K562 (cell line): ENCODE measurements at regions not wholly inside any gene's neighbourhood (a gene's known extent, or its start where the extent isn't known, plus 50 kb on each side); places are given as distances from the start of the nearest gene placed in this dataset.

Experiments used
- HNRNPK ChIP-seq: fragments of 200-400 bp; formaldehyde crosslinking; IDR thresholded peaks from one replicate; pipeline ENCODE4 v1.6.1; 2018; ENCODE audit warnings: mild to moderate bottlenecking, low read depth, low read length; ENCODE audit not compliant: poor library complexity, severe bottlenecking
- KLF6 ChIP-seq: fragments of 250-450 bp; sonication (Bioruptor Pico); IDR thresholded peaks from 2 replicates; pipeline ENCODE4 v1.4.0; 2020; ENCODE audit warnings: mild to moderate bottlenecking, moderate library complexity, borderline replicate concordance
- ZNF175 ChIP-seq: fragments of 200-800 bp; sonication (Bioruptor generic); IDR thresholded peaks from 2 replicates; pipeline ENCODE4 v1.6.1; 2016; ENCODE audit warnings: low read depth, mild to moderate bottlenecking, missing genetic modification characterization, missing compliant biosample characterization
- ZNF431 ChIP-seq: sonication (generic); formaldehyde crosslinking; IDR thresholded peaks from 2 replicates; pipeline ENCODE4 v1.8.0; 2022; ENCODE audit warnings: mild to moderate bottlenecking, missing genetic modification reagents
- ZNF79 ChIP-seq: fragments of 250-450 bp; sonication (Bioruptor Pico); IDR thresholded peaks from 2 replicates; pipeline ENCODE4 v1.4.0; 2020; ENCODE audit warnings: low read depth, mild to moderate bottlenecking, moderate library complexity
- TF ChIP-seq, protein P1 (sequence below), 2 experiments: fragments of 450-650 bp; IDR thresholded peaks; 2 replicates each; pipeline ENCODE4 v1.6.1; 2016; ENCODE audit warnings: mild to moderate bottlenecking in 2 of 2, borderline replicate concordance in 1 of 2, low read depth in 1 of 2, moderate library complexity in 1 of 2

DNA sequence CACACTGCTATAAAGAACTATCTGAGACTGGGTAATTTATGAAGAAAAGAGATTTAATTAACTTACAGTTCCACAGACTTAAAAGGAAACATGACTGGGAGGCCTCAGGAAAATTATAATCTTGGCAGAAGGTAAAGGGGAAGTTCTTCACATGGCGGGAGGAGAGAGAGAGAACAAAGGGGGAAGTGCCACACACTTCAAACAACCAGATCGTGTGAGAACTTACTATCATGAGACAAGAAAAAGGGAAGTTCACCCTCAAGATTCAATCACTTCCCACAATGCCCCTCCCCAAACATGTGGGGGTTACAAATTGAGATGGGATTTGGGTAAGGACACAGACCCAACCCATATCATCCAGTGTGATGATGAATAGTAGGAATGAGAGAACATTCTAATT lies 366.5 kb downstream of the LRFN5 start (continued):
- TF ChIP-seq, protein P1, sequence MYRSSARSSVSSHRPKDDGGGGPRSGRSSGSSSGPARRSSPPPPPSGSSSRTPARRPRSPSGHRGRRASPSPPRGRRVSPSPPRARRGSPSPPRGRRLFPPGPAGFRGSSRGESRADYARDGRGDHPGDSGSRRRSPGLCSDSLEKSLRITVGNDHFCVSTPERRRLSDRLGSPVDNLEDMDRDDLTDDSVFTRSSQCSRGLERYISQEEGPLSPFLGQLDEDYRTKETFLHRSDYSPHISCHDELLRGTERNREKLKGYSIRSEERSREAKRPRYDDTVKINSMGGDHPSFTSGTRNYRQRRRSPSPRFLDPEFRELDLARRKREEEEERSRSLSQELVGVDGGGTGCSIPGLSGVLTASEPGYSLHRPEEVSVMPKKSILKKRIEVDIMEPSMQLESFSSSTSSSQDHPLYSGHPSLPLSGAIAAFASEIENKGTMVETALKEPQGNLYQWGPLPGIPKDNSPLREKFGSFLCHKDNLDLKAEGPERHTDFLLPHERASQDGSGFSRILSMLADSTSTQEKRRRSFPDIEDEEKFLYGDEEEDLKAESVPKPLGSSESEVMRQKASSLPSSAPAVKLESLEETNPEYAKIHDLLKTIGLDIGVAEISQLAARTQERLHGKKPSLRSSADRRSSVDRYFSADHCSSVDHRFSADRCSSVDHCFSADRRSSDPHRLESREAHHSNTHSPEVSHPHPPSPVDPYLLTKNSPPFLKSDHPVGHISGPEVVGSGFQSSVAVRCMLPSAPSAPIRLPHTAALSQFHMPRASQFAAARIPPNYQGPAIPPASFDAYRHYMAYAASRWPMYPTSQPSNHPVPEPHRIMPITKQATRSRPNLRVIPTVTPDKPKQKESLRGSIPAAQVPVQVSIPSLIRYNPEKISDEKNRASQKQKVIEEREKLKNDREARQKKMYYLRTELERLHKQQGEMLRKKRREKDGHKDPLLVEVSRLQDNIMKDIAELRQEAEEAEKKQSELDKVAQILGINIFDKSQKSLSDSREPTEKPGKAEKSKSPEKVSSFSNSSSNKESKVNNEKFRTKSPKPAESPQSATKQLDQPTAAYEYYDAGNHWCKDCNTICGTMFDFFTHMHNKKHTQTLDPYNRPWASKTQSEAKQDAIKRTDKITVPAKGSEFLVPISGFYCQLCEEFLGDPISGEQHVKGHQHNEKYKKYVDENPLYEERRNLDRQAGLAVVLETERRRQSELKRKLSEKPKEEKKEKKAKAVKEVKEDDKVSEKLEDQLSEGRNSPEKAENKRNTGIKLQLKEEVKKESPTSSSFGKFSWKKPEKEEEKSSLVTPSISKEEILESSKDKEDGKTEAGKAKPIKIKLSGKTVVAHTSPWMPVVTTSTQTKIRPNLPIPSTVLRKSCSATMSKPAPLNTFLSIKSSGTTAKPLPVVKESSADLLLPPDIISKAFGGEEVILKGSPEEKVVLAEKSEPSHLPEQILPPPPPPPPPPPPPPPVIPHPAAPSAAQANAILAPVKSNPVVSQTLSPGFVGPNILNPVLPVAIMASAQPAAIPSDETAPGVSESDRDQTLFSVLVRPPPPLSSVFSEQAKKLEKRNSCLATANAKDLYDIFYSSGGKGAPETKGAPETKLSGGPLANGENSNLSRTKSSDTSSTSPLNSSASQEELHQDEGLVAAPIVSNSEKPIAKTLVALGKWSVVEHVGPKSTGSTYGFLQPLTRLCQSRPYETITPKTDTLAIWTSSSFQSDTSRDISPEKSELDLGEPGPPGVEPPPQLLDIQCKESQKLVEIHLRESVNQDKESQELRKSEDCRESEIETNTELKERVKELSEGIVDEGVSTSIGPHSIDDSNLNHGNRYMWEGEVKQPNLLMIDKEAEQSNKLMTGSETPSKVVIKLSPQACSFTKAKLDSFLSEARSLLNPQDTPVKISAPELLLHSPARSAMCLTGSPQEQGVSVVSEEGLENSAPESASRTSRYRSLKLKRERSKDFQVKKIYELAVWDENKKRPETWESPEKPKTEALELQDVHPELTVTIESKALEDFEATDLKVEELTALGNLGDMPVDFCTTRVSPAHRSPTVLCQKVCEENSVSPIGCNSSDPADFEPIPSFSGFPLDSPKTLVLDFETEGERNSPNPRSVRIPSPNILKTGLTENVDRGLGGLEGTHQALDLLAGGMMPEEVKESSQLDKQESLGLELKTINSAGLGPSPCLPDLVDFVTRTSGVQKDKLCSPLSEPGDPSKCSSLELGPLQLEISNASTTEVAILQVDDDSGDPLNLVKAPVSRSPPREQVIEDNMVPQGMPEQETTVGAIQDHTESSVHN (IDR thresholded peaks at IDR 0.05; ENCODE audit: borderline replicate concordance in 1 of 2, low read depth in 1 of 2): no peak
- TF ChIP-seq ZNF79 (no peak), KLF6 (CRISPR knock-in tag) (no peak), HNRNPK (no peak), ZNF175 (CRISPR knock-in tag) (no peak), ZNF431 (no peak)
